ENCODE measurements at regions not wholly inside any gene's neighbourhood (a gene's known extent, or its start where the extent isn't known, plus 50 kb on each side); places are given as distances from the start of the nearest gene placed in this dataset.
"Not testable (repeated sequence)": the region's sequence is repeated elsewhere in the genome, so short reads cannot be mapped to it uniquely, and the experiment has no call there.

DNA sequence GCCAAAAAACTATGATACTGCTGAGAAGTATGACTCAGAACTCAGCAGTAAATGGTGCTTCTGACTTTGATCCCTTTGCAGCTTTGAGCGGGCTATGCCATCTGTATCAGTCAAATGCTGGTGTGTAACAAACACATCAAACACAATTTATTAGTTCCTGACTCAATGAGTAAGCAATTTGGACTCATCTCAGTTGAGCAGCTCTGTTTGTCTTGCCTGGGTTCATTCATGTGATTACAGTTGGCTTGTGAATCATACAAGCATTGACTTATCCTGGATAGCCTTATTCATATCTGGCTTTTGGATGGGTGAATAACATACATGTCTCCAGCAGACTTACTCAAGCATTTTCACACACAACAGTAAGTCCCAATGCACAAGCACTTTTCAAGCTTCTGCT is 858.8 kb downstream of the METTL15 start:
- no peak for DNase-seq

DNA sequence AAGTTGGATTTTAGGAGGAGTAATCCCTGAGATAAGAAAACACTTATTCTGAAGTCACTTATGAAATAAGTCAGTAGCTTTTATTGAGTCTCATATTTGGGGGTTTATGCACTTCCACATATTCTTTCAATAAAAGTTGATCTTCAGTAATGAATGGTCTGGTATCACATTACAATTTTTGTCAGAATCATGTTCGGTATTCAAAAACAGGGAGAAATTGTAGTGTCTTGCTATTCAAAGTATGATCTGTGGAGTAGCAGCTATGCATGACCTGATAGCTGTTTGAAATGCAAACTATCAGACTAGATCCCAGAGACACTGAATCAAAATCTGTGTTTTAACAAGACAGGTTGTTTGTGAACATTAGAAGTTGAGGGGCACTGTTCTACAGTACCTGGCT is 857.6 kb downstream of the METTL15 start:
- DNase-seq: no peak

DNA sequence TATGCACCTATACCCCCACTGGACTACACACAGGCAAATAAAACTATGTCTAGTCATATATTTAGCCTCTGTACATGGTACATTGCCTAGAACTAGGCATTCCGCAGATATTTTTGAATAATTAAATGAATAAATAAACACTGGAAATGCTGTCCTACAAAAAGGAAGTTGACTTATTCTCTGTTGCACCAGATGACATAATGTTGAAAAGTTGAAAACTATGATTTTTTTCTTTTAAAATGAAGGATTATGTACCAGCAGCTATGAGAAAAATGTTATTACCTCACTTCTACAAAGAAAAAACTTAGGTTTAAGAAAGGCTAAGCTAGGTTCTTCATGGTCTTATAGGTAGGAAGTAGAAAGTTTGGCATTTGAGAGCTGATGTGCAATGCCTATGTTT is 856.6 kb downstream of the METTL15 start:
- no peak for DNase-seq

DNA sequence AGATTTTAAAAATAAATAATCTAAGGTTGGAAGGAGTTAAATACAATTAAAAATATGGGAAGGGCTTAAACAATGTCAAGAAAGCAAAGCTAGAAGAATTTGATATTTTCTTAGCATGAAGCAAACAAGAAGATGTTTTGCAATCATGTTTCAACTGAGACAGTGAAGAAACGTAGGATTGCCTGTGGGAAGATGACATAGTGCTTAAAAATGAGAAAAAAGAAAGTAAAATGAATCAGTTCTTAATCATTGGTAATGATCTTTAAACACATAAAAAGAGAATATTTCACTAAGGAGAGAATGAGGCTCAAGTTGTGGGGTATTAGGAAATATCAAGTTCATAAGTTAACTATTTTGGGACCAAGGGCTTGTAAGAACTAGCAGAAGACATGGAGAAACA is 855.0 kb downstream of the METTL15 start:
- DNase-seq: no peak

DNA sequence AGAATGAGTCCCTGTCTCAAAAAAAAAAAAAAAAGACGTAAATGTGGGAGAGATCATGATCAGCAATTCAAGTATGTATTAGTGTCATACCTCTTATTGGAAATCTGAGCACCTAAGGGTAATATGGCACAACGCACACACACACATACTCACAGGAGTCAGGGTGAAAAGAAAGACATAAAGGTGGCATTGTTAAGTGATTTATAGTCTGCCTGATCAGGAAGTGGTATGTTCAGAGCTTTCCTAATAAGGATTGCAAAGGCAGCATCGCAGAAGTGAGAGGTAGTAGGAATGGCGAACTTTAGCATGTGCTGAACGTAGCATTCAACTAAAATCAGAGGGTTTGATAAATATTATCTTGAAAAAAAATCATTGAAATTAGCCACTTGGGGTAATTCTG is 854.3 kb downstream of the METTL15 start:
- DNase-seq: no peak

DNA sequence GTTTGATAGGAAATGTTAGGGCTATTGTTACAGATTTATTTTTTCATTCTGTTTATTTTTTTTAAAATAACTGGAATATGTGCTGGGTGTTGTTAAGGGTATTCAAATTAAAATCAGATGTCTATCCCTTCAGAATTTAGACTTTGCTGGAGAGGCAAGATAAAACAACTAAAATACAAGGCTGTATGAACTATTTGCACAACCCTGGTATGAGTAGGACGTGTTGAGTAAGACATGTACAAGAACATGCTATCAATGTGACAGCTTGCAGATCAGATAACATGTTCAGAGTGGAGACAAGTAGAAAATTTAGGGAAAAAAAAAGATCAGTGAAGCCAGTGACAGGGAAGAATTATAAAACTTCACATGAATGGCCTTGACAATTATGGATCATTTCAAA is 853.5 kb downstream of the METTL15 start:
- no peak for DNase-seq

DNA sequence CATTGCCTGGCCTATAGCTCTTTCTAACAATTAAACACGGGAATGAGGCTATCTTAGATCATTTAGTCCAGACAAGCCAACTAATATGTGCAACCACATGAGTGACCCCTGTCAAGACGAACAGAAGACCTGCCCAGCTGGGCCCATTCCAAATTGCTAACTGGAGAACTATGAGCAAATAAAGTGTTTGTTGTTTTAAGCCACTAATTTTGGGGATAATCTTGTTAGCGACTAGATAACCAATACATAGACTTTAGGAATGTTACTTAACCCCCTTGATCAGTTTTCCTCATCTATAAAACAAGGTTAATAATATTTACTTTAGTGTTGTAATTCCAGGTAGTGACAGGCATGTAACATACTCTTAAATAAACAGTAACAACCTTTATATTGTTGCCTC is 848.3 kb downstream of the METTL15 start:
- DNase-seq: no peak

DNA sequence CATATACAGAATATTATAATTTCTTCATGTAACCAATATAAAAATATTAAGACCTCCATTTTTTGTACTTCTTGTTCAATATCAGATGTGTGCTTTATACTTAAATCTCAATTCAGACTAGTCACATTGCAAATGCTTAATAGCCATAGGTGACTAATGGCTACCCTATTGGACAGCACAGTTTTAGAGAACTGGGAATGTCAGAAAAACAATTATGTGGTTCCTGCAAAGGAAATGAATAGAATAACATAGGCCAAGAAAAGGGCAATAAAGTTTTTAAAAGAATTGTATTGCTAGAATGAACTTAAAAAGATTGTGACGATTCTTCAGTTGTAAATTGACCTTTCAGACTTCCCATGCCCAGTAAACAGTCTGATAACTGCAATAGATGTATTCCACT is 843.0 kb downstream of the METTL15 start:
- DNase-seq: no peak

DNA sequence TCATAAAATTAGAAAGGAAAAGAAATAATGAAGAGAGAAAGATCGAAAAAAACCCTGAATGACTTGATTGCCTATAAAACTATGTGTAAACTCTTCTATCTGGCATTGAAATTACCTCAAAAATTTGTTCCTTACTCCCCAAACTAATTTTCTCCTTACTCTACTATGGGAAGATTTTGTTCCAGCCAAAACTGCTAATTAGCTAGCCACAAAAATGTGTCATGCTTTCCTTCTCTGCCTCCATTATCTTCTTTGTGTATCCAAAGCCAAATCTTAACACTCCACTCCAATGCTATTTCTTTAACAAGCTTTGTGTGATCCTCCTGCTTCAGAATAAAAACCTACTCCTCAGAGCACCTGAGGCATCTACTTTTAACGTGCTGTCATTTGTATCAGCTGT is 831.2 kb downstream of the METTL15 start:
- DNase-seq: no peak

DNA sequence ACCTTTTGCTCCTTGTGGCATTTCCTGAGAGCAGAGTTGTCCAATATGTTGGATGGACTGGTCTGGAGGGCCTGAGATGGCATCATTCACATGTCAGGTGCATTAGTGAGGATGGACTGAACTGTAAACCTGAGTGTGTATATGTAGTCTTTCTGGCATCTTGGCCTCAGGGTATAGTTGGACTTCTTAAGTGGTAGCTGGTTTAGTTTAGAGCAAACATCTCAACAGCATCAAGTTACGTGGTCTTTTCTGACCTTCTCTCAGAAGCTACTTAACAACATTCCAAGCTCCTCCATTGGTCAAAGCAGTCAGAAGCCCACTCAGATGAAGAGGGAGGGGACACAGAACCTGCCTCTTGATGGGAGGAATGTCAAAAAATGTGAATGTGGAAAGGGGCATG is 829.9 kb downstream of the METTL15 start:
- no peak for DNase-seq

DNA sequence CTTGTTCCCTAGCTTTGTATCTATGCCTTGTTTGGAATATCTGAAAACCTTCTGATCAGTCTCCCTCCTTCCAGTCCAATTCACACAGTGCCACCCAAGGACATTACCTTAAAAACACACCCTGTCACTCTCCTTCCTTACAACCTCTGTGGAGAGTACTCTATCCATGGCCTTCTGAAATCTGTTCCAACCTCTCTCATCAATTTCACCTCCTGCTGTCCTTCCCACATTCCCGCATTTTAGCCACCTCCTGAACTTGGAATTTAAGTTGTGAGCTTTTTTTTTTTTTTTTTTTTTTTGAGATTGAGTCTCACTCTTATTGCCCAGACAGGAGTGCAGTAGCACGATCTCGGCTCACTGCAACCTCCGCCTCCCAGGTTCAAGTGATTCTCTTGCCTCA is 824.8 kb downstream of the METTL15 start:
- no peak for DNase-seq

DNA sequence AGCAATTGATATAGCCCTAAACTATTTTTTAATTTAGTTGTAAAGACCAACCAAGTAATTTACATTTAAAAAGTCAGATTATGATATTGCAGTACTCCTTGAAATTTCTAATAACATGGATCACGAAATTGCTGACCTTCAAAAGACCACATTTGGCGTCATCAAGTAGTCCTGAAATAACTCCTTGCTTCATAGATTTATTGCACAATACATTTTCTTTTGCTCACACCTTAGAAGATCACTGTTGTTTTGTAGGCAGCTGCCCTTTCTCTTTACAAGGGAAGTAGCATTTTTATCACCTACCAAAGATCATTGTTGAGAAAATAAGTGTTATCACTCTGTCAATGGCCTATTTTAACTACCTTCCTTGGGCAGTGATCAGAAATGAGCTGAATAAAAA is 815.8 kb downstream of the METTL15 start:
- no peak for DNase-seq

DNA sequence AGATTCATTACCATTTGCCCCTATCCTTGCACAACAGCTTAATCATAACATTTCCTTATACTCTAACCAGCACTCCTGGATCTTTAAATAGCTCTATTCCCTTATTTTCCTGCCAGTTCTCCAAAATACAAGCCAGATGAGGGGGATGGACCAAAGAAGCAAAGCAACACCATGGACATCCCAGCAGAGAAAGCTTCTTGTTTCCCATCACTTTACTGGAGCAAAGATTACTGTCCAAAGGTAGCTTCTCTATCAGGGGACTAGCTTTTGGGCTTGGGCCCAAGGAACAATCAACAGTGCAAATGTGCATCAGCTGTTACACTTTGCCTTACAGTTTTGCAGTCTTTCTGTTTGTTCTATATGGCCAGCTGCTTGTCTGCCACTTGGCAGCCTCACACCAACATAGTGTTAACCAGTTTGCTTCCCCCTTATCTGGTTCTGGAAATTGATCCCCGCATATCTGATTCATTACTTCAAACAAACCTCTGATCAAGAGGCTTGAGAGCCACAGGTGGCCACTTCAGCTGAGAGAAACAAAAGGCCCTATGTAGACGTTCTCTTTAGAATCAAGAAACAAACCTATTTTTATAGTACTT is 814.3 kb downstream of the METTL15 start:
- no peak for DNase-seq

DNA sequence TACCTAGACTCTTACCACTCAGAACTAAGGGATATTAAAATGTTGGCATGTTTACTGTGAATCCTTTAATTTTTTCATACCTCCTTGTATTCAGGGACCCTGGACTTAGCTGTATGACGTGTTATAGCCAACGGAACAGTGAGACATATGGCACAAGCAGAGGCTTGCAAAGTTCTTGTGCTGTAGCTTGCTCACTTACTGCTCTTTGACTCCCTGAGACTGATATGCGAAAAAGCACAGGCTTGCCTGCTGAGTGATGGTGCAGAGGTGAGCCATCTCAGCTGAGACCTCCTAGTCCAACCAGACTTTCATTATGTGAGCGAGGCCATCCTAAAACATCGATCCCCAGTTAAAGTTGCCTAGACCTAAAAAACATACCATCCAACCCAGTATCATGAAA is 811.0 kb downstream of the METTL15 start:
- DNase-seq: no peak

DNA sequence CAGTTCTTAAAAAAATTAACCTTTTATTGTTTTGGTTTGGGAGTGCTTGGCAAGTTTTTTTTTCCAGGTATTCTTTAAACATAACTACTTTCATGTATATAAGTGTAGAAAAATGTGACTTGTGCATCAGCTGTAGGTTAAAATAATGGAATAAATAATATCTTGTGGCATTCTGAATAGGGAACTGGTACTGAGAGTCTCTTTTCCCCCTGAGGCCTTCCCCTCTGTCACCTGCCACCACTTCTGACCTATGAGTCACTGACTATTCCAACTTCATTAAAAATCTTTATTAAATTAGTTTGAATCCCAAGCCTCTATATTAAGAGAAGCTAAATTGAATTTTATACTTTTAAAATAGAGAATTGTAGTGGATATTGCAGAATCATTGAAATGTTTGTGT is 805.7 kb downstream of the METTL15 start:
- DNase-seq: no peak

DNA sequence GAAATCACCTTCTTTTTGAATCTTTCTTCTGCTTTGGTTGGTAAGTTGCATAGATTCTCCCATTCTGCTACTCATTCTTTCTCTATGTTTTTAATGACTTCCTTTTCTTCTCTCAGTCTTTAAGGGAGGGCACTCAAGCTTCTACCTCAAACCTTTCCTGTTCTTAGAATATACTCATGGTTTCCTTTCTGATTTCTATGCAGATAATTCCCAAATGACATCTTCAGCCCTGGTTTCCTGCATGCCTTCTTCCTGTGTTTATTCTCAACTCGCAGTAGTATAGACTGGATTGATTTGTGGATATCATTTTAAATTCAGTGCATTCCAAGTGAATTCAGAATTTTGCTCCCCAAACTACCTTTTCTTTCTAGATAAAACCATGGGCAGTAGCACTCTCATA is 803.6 kb downstream of the METTL15 start:
- DNase-seq: no peak

DNA sequence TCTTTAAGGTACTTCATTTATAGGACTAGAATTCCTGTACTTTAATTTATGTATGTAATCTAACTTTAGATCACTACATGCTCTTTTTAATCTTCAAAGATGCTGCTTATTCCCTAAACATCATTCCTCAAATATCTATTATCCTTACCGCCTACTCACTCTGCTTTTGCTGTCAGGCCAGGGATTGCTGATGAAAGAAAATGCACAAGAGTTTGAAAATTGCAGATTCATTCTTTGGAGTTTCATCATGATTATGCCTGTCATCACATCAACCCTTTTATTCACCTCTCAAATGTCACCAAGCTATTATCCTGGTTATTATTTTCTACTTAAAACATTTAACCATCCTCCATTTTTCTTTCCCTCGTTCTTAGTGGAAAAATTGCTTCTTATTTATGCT is 802.7 kb downstream of the METTL15 start:
- no peak for DNase-seq

DNA sequence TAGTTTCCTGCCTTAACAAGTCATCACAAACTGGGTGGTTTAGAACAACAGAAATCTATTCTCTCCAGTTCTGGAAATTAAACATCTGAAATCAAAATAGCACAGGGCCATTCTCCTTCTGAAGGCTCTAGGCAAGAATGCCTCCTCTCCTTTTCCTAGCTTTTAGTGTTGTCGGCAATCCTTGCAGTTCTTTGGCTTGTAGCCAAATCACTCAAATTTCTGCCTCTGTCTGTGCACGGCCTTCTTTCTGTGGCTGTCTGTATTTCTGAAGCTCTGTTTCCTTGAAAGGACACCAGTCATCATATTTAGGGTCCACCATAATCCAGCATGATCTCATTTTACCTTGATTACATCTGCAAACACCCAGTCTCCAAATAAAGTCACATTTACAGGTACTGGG is 795.5 kb downstream of the METTL15 start:
- no peak for DNase-seq

DNA sequence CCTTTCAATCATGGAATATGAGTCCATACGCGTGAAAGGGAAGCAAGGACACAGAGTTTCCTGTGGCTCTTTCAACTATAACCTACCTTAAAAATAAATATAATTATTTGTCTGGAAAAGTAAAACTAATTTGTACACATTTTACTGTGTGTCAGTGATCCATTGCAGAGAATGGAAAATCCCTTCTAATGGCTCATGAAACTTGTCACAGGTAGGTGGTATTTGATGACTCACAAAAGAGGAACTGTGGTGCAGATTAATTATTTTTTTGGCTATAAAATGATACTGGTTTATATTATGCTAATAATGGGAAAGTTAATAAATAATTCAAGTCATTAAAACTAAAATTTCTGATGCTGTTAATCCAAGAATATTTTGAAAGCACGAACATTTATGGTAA is 792.2 kb downstream of the METTL15 start:
- no peak for DNase-seq

DNA sequence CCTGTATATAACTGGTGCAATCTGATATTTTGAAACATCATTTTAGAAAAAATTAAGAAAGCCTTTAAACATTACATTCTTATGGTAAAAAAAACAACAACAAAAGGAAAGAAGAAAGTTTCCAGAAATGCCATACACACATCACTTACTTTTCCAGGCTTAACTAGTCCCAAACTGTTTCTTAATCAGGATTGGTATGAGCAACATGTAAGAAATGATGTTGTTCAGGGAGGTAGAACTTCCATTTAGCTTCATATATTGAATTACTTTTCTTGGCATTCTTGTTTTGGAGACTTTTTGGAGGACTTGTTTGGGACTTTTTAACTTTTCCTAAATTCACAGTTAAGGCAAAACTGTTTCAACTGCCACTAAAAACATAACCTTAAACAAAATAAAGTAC is 791.5 kb downstream of the METTL15 start:
- DNase-seq: no peak

DNA sequence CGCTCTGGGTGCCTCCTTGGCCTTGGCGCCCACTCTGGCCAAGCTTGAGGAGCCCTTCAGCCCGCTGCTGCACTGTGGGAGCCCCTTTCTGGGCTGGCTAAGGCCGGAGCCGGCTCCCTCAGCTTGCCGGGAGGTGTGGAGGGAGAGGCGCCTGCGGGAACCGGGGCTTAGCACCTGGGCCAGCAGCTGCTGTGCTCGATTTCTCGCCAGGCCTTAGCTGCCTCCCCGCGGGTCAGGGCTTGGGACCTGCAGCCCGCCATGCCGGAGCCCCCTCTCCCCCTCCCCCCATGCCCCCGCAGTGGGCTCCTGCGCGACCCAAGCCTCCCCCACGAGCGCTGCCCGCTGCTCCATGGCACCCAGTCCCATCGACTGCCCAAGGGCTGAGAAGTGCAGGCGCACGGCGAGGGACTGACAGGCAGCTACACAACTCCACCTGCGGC is 782.4 kb downstream of the METTL15 start:
- not testable (repeated sequence) for DNase-seq

DNA sequence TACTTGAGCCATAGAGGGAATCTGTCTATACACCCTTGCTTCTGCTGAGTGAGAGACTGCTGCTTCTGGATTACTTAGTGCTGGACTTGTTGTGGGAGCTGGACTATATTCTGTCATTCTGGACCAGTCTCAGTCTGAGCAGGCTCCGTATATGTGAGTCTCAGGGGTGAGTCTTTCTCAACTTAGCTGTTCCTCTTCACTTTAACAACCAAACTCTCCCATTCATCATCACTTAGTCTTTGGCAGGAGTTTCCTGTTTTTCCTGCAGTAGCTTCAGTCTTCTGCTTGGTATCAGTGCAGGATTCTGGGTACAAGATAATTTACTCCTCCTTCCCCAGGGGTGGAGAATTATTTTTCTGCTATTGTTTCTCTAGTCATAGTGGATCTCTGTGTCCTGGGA is 779.5 kb downstream of the METTL15 start:
- DNase-seq: no peak

DNA sequence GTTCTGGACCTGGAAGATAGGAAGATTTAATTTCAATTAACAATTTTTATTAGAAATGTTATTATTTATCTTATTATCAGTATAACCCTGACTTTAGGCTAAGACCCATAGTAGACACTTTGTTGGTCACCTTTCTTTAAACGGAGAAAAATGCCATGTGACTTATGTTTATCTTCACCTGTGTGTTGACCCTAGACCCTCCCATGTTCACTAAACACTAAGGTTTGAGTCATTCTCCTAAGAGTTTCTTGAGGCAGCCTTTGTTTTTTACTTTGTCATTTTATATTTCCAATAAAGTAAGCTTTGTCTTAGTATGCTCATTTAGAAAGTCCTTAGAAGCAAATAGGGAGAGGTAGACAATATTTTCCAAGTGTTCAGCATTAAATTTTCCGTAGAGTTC is 771.7 kb downstream of the METTL15 start:
- no peak for DNase-seq

DNA sequence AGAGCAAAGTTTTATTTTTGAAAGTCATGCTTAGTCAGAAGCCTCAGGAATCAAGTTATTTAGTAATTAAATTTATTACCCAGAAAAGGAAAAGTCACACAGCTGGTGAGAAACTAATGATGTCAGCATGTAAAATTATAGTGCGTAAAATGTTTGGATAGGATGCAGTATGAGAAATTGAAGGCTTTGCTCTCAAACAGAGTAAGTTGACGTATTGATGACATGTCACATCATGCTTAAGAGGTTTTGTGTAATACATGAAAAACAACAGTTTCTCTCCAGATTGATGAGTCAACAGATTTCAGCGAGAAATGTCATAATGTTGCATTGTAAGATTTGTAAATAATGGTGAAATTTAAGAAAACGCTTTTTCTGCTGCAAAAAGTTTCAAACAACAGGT is 769.8 kb downstream of the METTL15 start:
- DNase-seq: no peak

DNA sequence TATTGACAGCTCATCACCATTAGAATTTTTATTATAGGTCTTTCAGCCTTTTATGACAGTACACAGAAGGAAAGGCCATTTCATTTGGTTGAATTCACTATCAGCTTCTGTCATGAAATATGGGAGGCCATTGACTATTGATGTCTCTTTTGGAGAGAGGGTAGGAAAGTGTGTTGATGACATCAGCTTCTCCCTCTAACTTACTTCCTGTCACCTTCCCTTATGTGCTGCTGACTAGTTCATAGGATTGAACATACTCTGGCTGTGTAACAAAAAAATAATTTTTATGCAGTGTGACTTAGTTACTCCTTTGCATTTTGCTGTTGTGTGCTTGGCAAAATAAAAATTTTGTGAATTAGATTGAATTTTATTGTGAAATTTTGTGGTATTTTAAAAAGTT is 769.2 kb downstream of the METTL15 start:
- no peak for DNase-seq

DNA sequence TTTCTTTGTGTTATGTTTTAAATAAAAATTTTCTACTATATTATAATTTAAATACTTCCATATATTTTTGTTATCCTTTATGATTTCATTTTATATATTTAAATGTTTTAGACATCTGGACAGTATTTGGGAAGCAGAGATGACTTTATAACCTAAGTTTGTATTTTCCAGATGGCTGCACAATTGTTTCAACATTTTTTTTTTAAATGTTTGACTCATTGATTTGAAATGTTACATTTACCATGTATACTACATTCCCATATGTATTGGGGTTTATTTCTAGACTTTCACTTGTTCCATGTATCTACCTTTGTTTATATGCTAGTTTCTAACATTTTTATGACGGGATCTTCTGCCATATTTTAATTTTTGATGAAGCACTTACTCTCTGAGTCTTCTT is 766.5 kb downstream of the METTL15 start:
- DNase-seq: no peak
